ENCODE measurements at regions not wholly inside any gene's neighbourhood (a gene's known extent, or its start where the extent isn't known, plus 50 kb on each side); places are given as distances from the start of the nearest gene placed in this dataset.
A peak's percentile ranks its signal among the peaks of the same experiment; 100 is the strongest.

- Histone ChIP-seq H3K27me3 (replicated peaks; ENCODE audit: control insufficient read depth, insufficient read depth, low read length) (no peaks in the 10 kb centered on the region), H3K36me3 (ENCODE audit: control insufficient read depth, insufficient read depth, low read length, severe bottlenecking) (no peaks in the 10 kb centered on the region), H3K4me1 (ENCODE audit: control insufficient read depth, insufficient read depth, low read length) (peaks cover 13% of the 10 kb centered on the region), H3K9ac (ENCODE audit: low read length) (no peak overlapping the region), H3K9me3 (ENCODE audit: control insufficient read depth, low read length) (no peaks in the 10 kb centered on the region), H3K4me3 (ENCODE audit: low read length) (no peak overlapping the region)
- DNase-seq (ENCODE audit: low read depth) = no peak
Observed at GRCh38 chr12:42792265-42792664, 202.7 kb upstream of the PRICKLE1 start.

GRCh38 chr12:42791399-42791798, 201.9 kb upstream of the PRICKLE1 start:
- no peak for DNase-seq (ENCODE audit: low read depth)
- no peak overlapping the region for H3K4me3 ChIP-seq (ENCODE audit: low read length)

GRCh38 chr12:42790761-42791151, 201.2 kb upstream of the PRICKLE1 start:
- Histone ChIP-seq H3K9ac (ENCODE audit: low read length) (no peak overlapping the region), H3K4me1 (ENCODE audit: control insufficient read depth, insufficient read depth, low read length) (peaks cover 13% of the 10 kb centered on the region), H3K4me3 (ENCODE audit: low read length) (no peak overlapping the region), H3K9me3 (ENCODE audit: control insufficient read depth, low read length) (no peaks in the 10 kb centered on the region), H3K27me3 (replicated peaks; ENCODE audit: control insufficient read depth, insufficient read depth, low read length) (no peaks in the 10 kb centered on the region), H3K36me3 (ENCODE audit: control insufficient read depth, insufficient read depth, low read length, severe bottlenecking) (no peaks in the 10 kb centered on the region)
- DNase-seq (ENCODE audit: low read depth) = peak; percentile 28

More at GRCh38 chr12:42791399-42791798, 201.9 kb upstream of the PRICKLE1 start:
- peaks cover 13% of the 10 kb centered on the region for H3K4me1 ChIP-seq (ENCODE audit: control insufficient read depth, insufficient read depth, low read length)
- H3K36me3 ChIP-seq (ENCODE audit: control insufficient read depth, insufficient read depth, low read length, severe bottlenecking) = no peaks in the 10 kb centered on the region
- H3K27me3 ChIP-seq (replicated peaks; ENCODE audit: control insufficient read depth, insufficient read depth, low read length) = no peaks in the 10 kb centered on the region
- no peak overlapping the region for H3K9ac ChIP-seq (ENCODE audit: low read length)
- no peaks in the 10 kb centered on the region for H3K9me3 ChIP-seq (ENCODE audit: control insufficient read depth, low read length)

- peaks cover 13% of the 10 kb centered on the region for H3K4me1 ChIP-seq (ENCODE audit: control insufficient read depth, insufficient read depth, low read length)
Observed at GRCh38 chr12:42789808-42790760, 200.5 kb upstream of the PRICKLE1 start.

GRCh38 chr12:42786400-42787148, 197.0 kb upstream of the PRICKLE1 start:
- H3K4me3 ChIP-seq (ENCODE audit: low read length) = no peak overlapping the region

More at GRCh38 chr12:42789808-42790760, 200.5 kb upstream of the PRICKLE1 start:
- no peaks in the 10 kb centered on the region for H3K36me3 ChIP-seq (ENCODE audit: control insufficient read depth, insufficient read depth, low read length, severe bottlenecking)
- DNase-seq (ENCODE audit: low read depth) = no peak
- H3K4me3 ChIP-seq (ENCODE audit: low read length) = no peak overlapping the region
- no peaks in the 10 kb centered on the region for H3K9me3 ChIP-seq (ENCODE audit: control insufficient read depth, low read length)
- no peak overlapping the region for H3K9ac ChIP-seq (ENCODE audit: low read length)
- H3K27me3 ChIP-seq (replicated peaks; ENCODE audit: control insufficient read depth, insufficient read depth, low read length) = no peaks in the 10 kb centered on the region

GRCh38 chr12:42785944-42786343, 196.4 kb upstream of the PRICKLE1 start:
- H3K4me3 ChIP-seq (ENCODE audit: low read length) = no peak overlapping the region
- H3K9me3 ChIP-seq (ENCODE audit: control insufficient read depth, low read length) = no peaks in the 10 kb centered on the region
- H3K9ac ChIP-seq (ENCODE audit: low read length) = no peak overlapping the region
- H3K4me1 ChIP-seq (ENCODE audit: control insufficient read depth, insufficient read depth, low read length) = peaks cover 10% of the 10 kb centered on the region
- no peaks in the 10 kb centered on the region for H3K36me3 ChIP-seq (ENCODE audit: control insufficient read depth, insufficient read depth, low read length, severe bottlenecking)
- DNase-seq (ENCODE audit: low read depth) = no peak
- H3K27me3 ChIP-seq (replicated peaks; ENCODE audit: control insufficient read depth, insufficient read depth, low read length) = no peaks in the 10 kb centered on the region

More at GRCh38 chr12:42786400-42787148, 197.0 kb upstream of the PRICKLE1 start:
- Histone ChIP-seq H3K9me3 (ENCODE audit: control insufficient read depth, low read length) (no peaks in the 10 kb centered on the region), H3K9ac (ENCODE audit: low read length) (no peak overlapping the region), H3K4me1 (ENCODE audit: control insufficient read depth, insufficient read depth, low read length) (peaks cover 13% of the 10 kb centered on the region), H3K27me3 (replicated peaks; ENCODE audit: control insufficient read depth, insufficient read depth, low read length) (no peaks in the 10 kb centered on the region), H3K36me3 (ENCODE audit: control insufficient read depth, insufficient read depth, low read length, severe bottlenecking) (no peaks in the 10 kb centered on the region)
- no peak for DNase-seq (ENCODE audit: low read depth)

GRCh38 chr12:42780671-42781070, 191.1 kb upstream of the PRICKLE1 start:
- H3K27me3 ChIP-seq (replicated peaks; ENCODE audit: control insufficient read depth, insufficient read depth, low read length) = no peaks in the 10 kb centered on the region
- H3K9ac ChIP-seq (ENCODE audit: low read length) = no peak overlapping the region
- H3K4me3 ChIP-seq (ENCODE audit: low read length) = no peak overlapping the region
- H3K9me3 ChIP-seq (ENCODE audit: control insufficient read depth, low read length) = no peaks in the 10 kb centered on the region
- H3K4me1 ChIP-seq (ENCODE audit: control insufficient read depth, insufficient read depth, low read length) = peaks cover 22% of the 10 kb centered on the region
- no peak for DNase-seq (ENCODE audit: low read depth)
- H3K36me3 ChIP-seq (ENCODE audit: control insufficient read depth, insufficient read depth, low read length, severe bottlenecking) = no peaks in the 10 kb centered on the region

GRCh38 chr12:42779186-42779859, 189.8 kb upstream of the PRICKLE1 start:
- peak; percentile 62 for DNase-seq (ENCODE audit: low read depth)
- peaks cover 22% of the 10 kb centered on the region for H3K4me1 ChIP-seq (ENCODE audit: control insufficient read depth, insufficient read depth, low read length)
- peak overlapping the region; percentile 14 for H3K4me3 ChIP-seq (ENCODE audit: low read length)
- H3K36me3 ChIP-seq (ENCODE audit: control insufficient read depth, insufficient read depth, low read length, severe bottlenecking) = no peaks in the 10 kb centered on the region
- H3K27me3 ChIP-seq (replicated peaks; ENCODE audit: control insufficient read depth, insufficient read depth, low read length) = no peaks in the 10 kb centered on the region
- no peak overlapping the region for H3K9ac ChIP-seq (ENCODE audit: low read length)
- H3K9me3 ChIP-seq (ENCODE audit: control insufficient read depth, low read length) = no peaks in the 10 kb centered on the region

GRCh38 chr12:42776396-42776795, 186.8 kb upstream of the PRICKLE1 start:
- Histone ChIP-seq H3K9me3 (ENCODE audit: control insufficient read depth, low read length) (peaks cover 6% of the 10 kb centered on the region), H3K4me1 (ENCODE audit: control insufficient read depth, insufficient read depth, low read length) (peaks cover 22% of the 10 kb centered on the region), H3K36me3 (ENCODE audit: control insufficient read depth, insufficient read depth, low read length, severe bottlenecking) (no peaks in the 10 kb centered on the region), H3K27me3 (replicated peaks; ENCODE audit: control insufficient read depth, insufficient read depth, low read length) (no peaks in the 10 kb centered on the region), H3K4me3 (ENCODE audit: low read length) (no peak overlapping the region), H3K9ac (ENCODE audit: low read length) (no peak overlapping the region)
- no peak for DNase-seq (ENCODE audit: low read depth)

GRCh38 chr12:42774238-42774637, 184.7 kb upstream of the PRICKLE1 start:
- Histone ChIP-seq H3K36me3 (ENCODE audit: control insufficient read depth, insufficient read depth, low read length, severe bottlenecking) (no peaks in the 10 kb centered on the region), H3K27me3 (replicated peaks; ENCODE audit: control insufficient read depth, insufficient read depth, low read length) (no peaks in the 10 kb centered on the region), H3K9ac (ENCODE audit: low read length) (no peak overlapping the region), H3K9me3 (ENCODE audit: control insufficient read depth, low read length) (peaks cover 6% of the 10 kb centered on the region), H3K4me3 (ENCODE audit: low read length) (no peak overlapping the region), H3K4me1 (ENCODE audit: control insufficient read depth, insufficient read depth, low read length) (peaks cover 7% of the 10 kb centered on the region)
- DNase-seq (ENCODE audit: low read depth) = no peak

GRCh38 chr12:42770261-42770660, 180.7 kb upstream of the PRICKLE1 start:
- peaks cover 6% of the 10 kb centered on the region for H3K9me3 ChIP-seq (ENCODE audit: control insufficient read depth, low read length)
- H3K27me3 ChIP-seq (replicated peaks; ENCODE audit: control insufficient read depth, insufficient read depth, low read length) = no peaks in the 10 kb centered on the region
- H3K36me3 ChIP-seq (ENCODE audit: control insufficient read depth, insufficient read depth, low read length, severe bottlenecking) = no peaks in the 10 kb centered on the region
- no peak overlapping the region for H3K9ac ChIP-seq (ENCODE audit: low read length)
- no peak for DNase-seq (ENCODE audit: low read depth)
- H3K4me1 ChIP-seq (ENCODE audit: control insufficient read depth, insufficient read depth, low read length) = no peaks in the 10 kb centered on the region
- H3K4me3 ChIP-seq (ENCODE audit: low read length) = no peak overlapping the region

All from adipocyte (in vitro differentiated cells).